ENCODE measurements at regions not wholly inside any gene's neighbourhood (a gene's known extent, or its start where the extent isn't known, plus 50 kb on each side); places are given as distances from the start of the nearest gene placed in this dataset.

GRCh38 chr9:124185413-124185812, 72.3 kb upstream of the NEK6 start:
- H3K36me3 ChIP-seq (ENCODE audit: control insufficient read depth in 2 of 2, extremely low read depth in 1 of 2, insufficient read depth in 2 of 2, low read length in 2 of 2), result no peaks in the 10 kb centered on the region
- H4K20me1 ChIP-seq (replicated peaks; ENCODE audit: control insufficient read depth, extremely low read depth, insufficient read depth, low read length), result no peaks in the 10 kb centered on the region
- dilution Hi-C loops (cut with MboI; ENCODE audit: extremely low pct_ligation_motif_present, low sequenced_read_pairs) (no loop called here), intact Hi-C loops (cut with micrococcal nuclease) (no loop called here)
- H3K9me3 ChIP-seq (replicated peaks; ENCODE audit: control insufficient read depth, insufficient read depth, low read length), result no peaks in the 10 kb centered on the region
- DNase-seq (ENCODE audit: low read depth, low spot score) (no peak), FAIRE-seq (no peak)
- H3K27me3 ChIP-seq (ENCODE audit: control insufficient read depth in 2 of 2, insufficient read depth in 2 of 2, low read length in 2 of 2), result peaks cover 14 to 21% of the 10 kb centered on the region in 2 experiments
- H3K27ac ChIP-seq (ENCODE audit: insufficient read depth, low read depth, low read length), result no peak overlapping the region
- no peak overlapping the region for H3K9ac ChIP-seq (replicated peaks; ENCODE audit: extremely low read depth, insufficient read depth, low read length)
- no peaks in the 10 kb centered on the region for H3K4me1 ChIP-seq (ENCODE audit: control insufficient read depth, extremely low read depth, insufficient read depth, low read length)
- no peaks in the 10 kb centered on the region for H3K79me2 ChIP-seq (ENCODE audit: control insufficient read depth, insufficient read depth, low read length)
- ChIA-PET CTCF (interaction anchor here (1.1 to 1.3 kb wide), 2 partner anchors 15 to 38 kb away, joined by 3 read pairs; no protein-coding TSS in a partner anchor), POLR2A (no interaction called here)
- no peak overlapping the region for H3K4me3 ChIP-seq (replicated peaks in 1 of 3; ENCODE audit: insufficient read depth in 1 of 3, low read depth in 1 of 3, low read length in 3 of 3)
- H2AFZ ChIP-seq (ENCODE audit: low read depth, low read length), result no peak overlapping the region
- no peak overlapping the region for H3K4me2 ChIP-seq (ENCODE audit: insufficient read depth, low read length)
- no peak for TF ChIP-seq POLR2AphosphoS5 (IDR thresholded peaks at IDR 0.05; ENCODE audit: insufficient read depth, low read depth, low read length)
- no peak for TF ChIP-seq POLR2A (IDR thresholded peaks at IDR 0.05; ENCODE audit: low read depth, low read length)
- no peak for TF ChIP-seq EZH2 (IDR thresholded peaks at IDR 0.05; ENCODE audit: borderline replicate concordance, low read depth, low read length, severe bottlenecking)
- TF ChIP-seq MAX (IDR thresholded peaks at IDR 0.05; ENCODE audit: insufficient read depth, insufficient read length), result no peak
- BruUV-seq (replicated peaks), result no TSS peak
- H3K9me1 ChIP-seq (replicated peaks; ENCODE audit: control insufficient read depth, extremely low read depth, insufficient read depth, low read length), result no peaks in the 10 kb centered on the region

GRCh38 chr9:124187311-124187710, 70.4 kb upstream of the NEK6 start:
- intact Hi-C loops (cut with micrococcal nuclease), result no loop called here
- no peak overlapping the region for H3K27ac ChIP-seq (ENCODE audit: insufficient read depth, low read depth, low read length)
- CTCF ChIA-PET, result no interaction called here
- no TSS peak for BruUV-seq (replicated peaks)
- no peaks in the 10 kb centered on the region for H3K4me1 ChIP-seq (ENCODE audit: control insufficient read depth, extremely low read depth, insufficient read depth, low read length)
- H2AFZ ChIP-seq (ENCODE audit: low read depth, low read length), result no peak overlapping the region
- no peak for TF ChIP-seq GATA2 (IDR thresholded peaks at IDR 0.05; ENCODE audit: insufficient read depth, insufficient read length, low read depth, low read length)
- no peak for TF ChIP-seq JUN (IDR thresholded peaks at IDR 0.05; ENCODE audit: borderline replicate concordance, insufficient read depth, insufficient read length, low read depth)
- no peak for TF ChIP-seq FOS (IDR thresholded peaks at IDR 0.05; ENCODE audit: borderline replicate concordance, insufficient read depth, low read length)
- TF ChIP-seq POLR2AphosphoS5 (IDR thresholded peaks at IDR 0.05; ENCODE audit: insufficient read depth, low read depth, low read length), result no peak
- no peak overlapping the region for H3K4me2 ChIP-seq (ENCODE audit: insufficient read depth, low read length)
- H3K9me3 ChIP-seq (replicated peaks; ENCODE audit: control insufficient read depth, insufficient read depth, low read length), result no peaks in the 10 kb centered on the region
- POLR2A ChIA-PET, result no interaction called here
- H3K27me3 ChIP-seq (ENCODE audit: control insufficient read depth in 2 of 2, insufficient read depth in 2 of 2, low read length in 2 of 2), result peaks cover 9 to 10% of the 10 kb centered on the region in 2 experiments
- H3K79me2 ChIP-seq (ENCODE audit: control insufficient read depth, insufficient read depth, low read length), result no peaks in the 10 kb centered on the region
- dilution Hi-C loops (cut with MboI; ENCODE audit: extremely low pct_ligation_motif_present, low sequenced_read_pairs), result no loop called here
- FAIRE-seq (no peak), DNase-seq (ENCODE audit: low read depth, low spot score) (no peak)
- no peak overlapping the region for H3K4me3 ChIP-seq (replicated peaks in 1 of 3; ENCODE audit: insufficient read depth in 1 of 3, low read depth in 1 of 3, low read length in 3 of 3)
- no peaks in the 10 kb centered on the region for H4K20me1 ChIP-seq (replicated peaks; ENCODE audit: control insufficient read depth, extremely low read depth, insufficient read depth, low read length)
- no peak overlapping the region for H3K9ac ChIP-seq (replicated peaks; ENCODE audit: extremely low read depth, insufficient read depth, low read length)
- H3K9me1 ChIP-seq (replicated peaks; ENCODE audit: control insufficient read depth, extremely low read depth, insufficient read depth, low read length), result no peaks in the 10 kb centered on the region
- no peaks in the 10 kb centered on the region for H3K36me3 ChIP-seq (ENCODE audit: control insufficient read depth in 2 of 2, extremely low read depth in 1 of 2, insufficient read depth in 2 of 2, low read length in 2 of 2)
